ENCODE measurements at regions not wholly inside any gene's neighbourhood (a gene's known extent, or its start where the extent isn't known, plus 50 kb on each side); places are given as distances from the start of the nearest gene placed in this dataset.
"Not testable (repeated sequence)": the region's sequence is repeated elsewhere in the genome, so short reads cannot be mapped to it uniquely, and the experiment has no call there.

GRCh38 chr1:73245196-73245595, 952.8 kb downstream of the LRRIQ3 start:
- not testable (repeated sequence) for TF ChIP-seq ZNF274 (IDR thresholded peaks at IDR 0.05; ENCODE audit: low read depth, low read length); YY1 (IDR thresholded peaks at IDR 0.05; ENCODE audit: insufficient read depth, insufficient read length); SUZ12 (IDR thresholded peaks at IDR 0.05; ENCODE audit: extremely low read depth, insufficient read depth, insufficient read length)

Data from NT2/D1 (cell line).